HCT116 (cell line): ENCODE measurements at regions not wholly inside any gene's neighbourhood (a gene's known extent, or its start where the extent isn't known, plus 50 kb on each side); places are given as distances from the start of the nearest gene placed in this dataset.

ENCODE experiments used
- ATAC-seq: fragments of 200-7000 bp; cut with Tn5 transposase; 2 replicates; pipeline ENCODE4 v1.9.1; 2020; ENCODE audit warnings: mild to moderate bottlenecking, moderate library complexity
- BruUV-seq: library from RNA; stranded (reverse); fragments of 400-500 nt; replicated peaks from 2 replicates; lab custom pipeline; 2021; lab: Mats Ljungman, UMichigan
- CTCF ChIA-PET: fragments of 300-600 bp; sonication (Branson Sonifier 250); formaldehyde crosslinking; loops from one replicate; lab custom pipeline; 2021; ENCODE audit warnings: antibody characterized with exemption; lab: Charles Lee
- POLR2A ChIA-PET: fragments of 300-600, 350-600 bp; sonication (Branson Sonifier 250); formaldehyde crosslinking; loops from one replicate; lab custom pipeline; 2021; ENCODE audit warnings: antibody characterized with exemption; lab: Charles Lee
- RAD21 ChIA-PET, 2 experiments: fragments of 300-600 bp; sonication (Branson Sonifier 250); formaldehyde crosslinking; loops; one replicate each; lab custom pipeline; 2023; ENCODE audit warnings: low total read pairs in 2 of 2; ENCODE audit not compliant: uncharacterized antibody in 2 of 2, unreplicated experiment in 2 of 2, low non-redundant PET in 1 of 2; lab: Charles Lee
- DNase-seq: peaks from one replicate; pipeline ENCODE4 v3.0.0-alpha.2; 2010; ENCODE audit warnings: low read depth, low spot score
- H2AFZ ChIP-seq: fragments of 200-600 bp; shearing (Covaris generic), sonication (generic); 2 replicates; pipeline ENCODE4 v1.6.1; 2017; ENCODE audit warnings: low read depth, mixed run types, mixed read lengths, antibody characterized with exemption, low read length; ENCODE audit not compliant: poor library complexity, severe bottlenecking
- H3K27ac ChIP-seq: 2 replicates; pipeline ENCODE4 v1.5.1; 2012; ENCODE audit warnings: low read depth, low read length
- H3K27me3 ChIP-seq: fragments of 200-600 bp; sonication (generic); 2 replicates; pipeline ENCODE4 v1.6.1; 2016; ENCODE audit warnings: mixed run types, low read length, mixed read lengths; ENCODE audit not compliant: insufficient read depth
- H3K36me3 ChIP-seq, 2 experiments: fragments of 200-500 bp in 1 of 2; fragments of 200-600 bp in 1 of 2; sonication (Bioruptor generic) in 1 of 2; sonication (generic) in 1 of 2; 2 replicates each; pipeline versions ENCODE4 v1.5.1 to v1.6.1; 2014 to 2016; ENCODE audit warnings: low read length in 2 of 2, inconsistent platforms in 1 of 2, mixed read lengths in 1 of 2, mixed run types in 1 of 2; ENCODE audit not compliant: insufficient read depth in 2 of 2, control insufficient read depth in 1 of 2
- H3K4me1 ChIP-seq, 2 experiments: fragments of 200-600 bp in 1 of 2; sonication (generic) in 1 of 2; 2 replicates each; pipeline versions ENCODE4 v1.5.1 to v1.6.1; 2012 to 2017; ENCODE audit warnings: low read length in 2 of 2, inconsistent platforms in 1 of 2, mild to moderate bottlenecking in 1 of 2, mixed read lengths in 1 of 2, mixed run types in 1 of 2, moderate library complexity in 1 of 2; ENCODE audit not compliant: insufficient read depth in 2 of 2, control insufficient read depth in 1 of 2
- H3K4me2 ChIP-seq: fragments of 200-600 bp; sonication (generic); 2 replicates; pipeline ENCODE4 v1.6.1; 2017; ENCODE audit warnings: mixed run types, low read length, mixed read lengths
- H3K4me3 ChIP-seq, 2 experiments: fragments of 200-600 bp in 1 of 2; sonication (generic) in 1 of 2; replicated peaks in 1 of 2; 2 replicates each; pipeline ENCODE4 v1.5.1; 2011 to 2016; ENCODE audit warnings: low read length in 2 of 2, control low read depth in 1 of 2, low read depth in 1 of 2, mild to moderate bottlenecking in 1 of 2, mixed read lengths in 1 of 2, mixed run types in 1 of 2
- H3K79me2 ChIP-seq: fragments of 200-600 bp; sonication (generic); 2 replicates; pipeline ENCODE4 v1.6.1; 2017; ENCODE audit warnings: mild to moderate bottlenecking, mixed run types, low read length, moderate library complexity, mixed read lengths; ENCODE audit not compliant: insufficient read depth
- H3K9ac ChIP-seq: fragments of 200-600 bp; sonication (generic); 2 replicates; pipeline ENCODE4 v1.6.1; 2016; ENCODE audit warnings: low read length, mixed read lengths
- H3K9me2 ChIP-seq: fragments of 200-600 bp; sonication (generic), shearing (Covaris generic); 2 replicates; pipeline ENCODE4 v1.6.1; 2017; ENCODE audit warnings: mixed run types, mild to moderate bottlenecking, moderate library complexity; ENCODE audit not compliant: insufficient read depth
- H3K9me3 ChIP-seq, 2 experiments: fragments of 200-500 bp in 1 of 2; fragments of 200-600 bp in 1 of 2; sonication (Bioruptor generic) in 1 of 2; sonication (generic) in 1 of 2; 2 replicates each; pipeline ENCODE4 v1.6.1; 2014 to 2017; ENCODE audit warnings: low read length in 2 of 2, mixed read lengths in 2 of 2, inconsistent platforms in 1 of 2, low read depth in 1 of 2, mild to moderate bottlenecking in 1 of 2, mixed run types in 1 of 2, moderate library complexity in 1 of 2; ENCODE audit not compliant: control insufficient read depth in 1 of 2, insufficient read depth in 1 of 2
- H4K20me1 ChIP-seq: fragments of 200-600 bp; sonication (generic), shearing (Covaris generic); 2 replicates; pipeline ENCODE4 v1.6.1; 2017; ENCODE audit warnings: mixed run types, mild to moderate bottlenecking, moderate library complexity; ENCODE audit not compliant: insufficient read depth
- CEBPB ChIP-seq: IDR thresholded peaks from 2 replicates; pipeline ENCODE4 v1.6.1; 2012; ENCODE audit warnings: low read depth
- EZH2 ChIP-seq: fragments of 200-600 bp; sonication (generic); IDR thresholded peaks from 2 replicates; pipeline ENCODE4 v1.6.1; 2017; ENCODE audit warnings: antibody characterized with exemption, mixed run types
- EZH2phosphoT487 ChIP-seq: fragments of 200-600 bp; IDR thresholded peaks from 2 replicates; pipeline ENCODE4 v1.6.1; 2018; ENCODE audit warnings: antibody characterized with exemption, borderline replicate concordance
- FOSL1 ChIP-seq: IDR thresholded peaks from 2 replicates; pipeline ENCODE4 v1.6.1; 2012; ENCODE audit warnings: low read depth
- POLR2AphosphoS5 ChIP-seq: IDR thresholded peaks from 2 replicates; pipeline ENCODE4 v1.6.1; 2011; ENCODE audit warnings: mild to moderate bottlenecking, low read depth, low read length, moderate library complexity
- SIN3A ChIP-seq: IDR thresholded peaks from 2 replicates; pipeline ENCODE4 v1.6.1; 2012; ENCODE audit warnings: low read depth
- SP1 ChIP-seq: IDR thresholded peaks from 2 replicates; pipeline ENCODE4 v1.6.1; 2012; ENCODE audit warnings: low read depth
- SRF ChIP-seq: IDR thresholded peaks from 2 replicates; pipeline ENCODE4 v1.6.1; 2012; ENCODE audit warnings: low read depth
- YY1 ChIP-seq: IDR thresholded peaks from 2 replicates; pipeline ENCODE4 v1.6.1; 2011; ENCODE audit warnings: low read length, low read depth, moderate library complexity, mild to moderate bottlenecking; ENCODE audit not compliant: insufficient replicate concordance; ENCODE audit errors: extremely low read depth
- ZNF274 ChIP-seq: fragments of 200-500 bp; sonication (Bioruptor generic); IDR thresholded peaks from 2 replicates; pipeline ENCODE4 v1.6.1; 2014; ENCODE audit warnings: mild to moderate bottlenecking, low read depth, low read length, inconsistent platforms
- intact Hi-C: fragments of 100-400 bp; cut with micrococcal nuclease; formaldehyde crosslinking; loops from 2 replicates; pipeline ENCODE4 v1.10.0; 2022
- TF ChIP-seq, protein P1 (sequence below): IDR thresholded peaks from 2 replicates; pipeline ENCODE4 v1.6.1; 2011; ENCODE audit warnings: mild to moderate bottlenecking, low read length, moderate library complexity; ENCODE audit not compliant: insufficient replicate concordance; ENCODE audit errors: extremely low read depth

DNA sequence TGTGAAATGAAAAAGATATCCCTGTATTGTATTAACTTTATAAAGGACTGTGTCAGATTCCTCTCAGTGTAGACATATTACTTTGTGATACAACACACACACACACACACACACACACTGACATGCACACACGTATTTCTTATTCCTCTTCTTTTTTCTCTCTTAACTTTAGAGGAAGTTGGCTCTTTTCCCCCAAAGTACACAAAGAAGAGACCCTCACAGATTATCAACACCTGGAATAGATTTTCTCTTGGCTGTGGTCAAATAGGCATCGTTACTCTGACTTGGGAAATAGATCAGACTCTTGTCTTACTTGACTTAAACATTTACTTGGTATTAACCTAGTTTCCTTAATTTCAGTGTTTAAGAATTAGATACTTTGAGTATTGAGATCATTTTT, 792.8 kb downstream of the ADGRL2 start:
- H4K20me1 ChIP-seq, result no peaks in the 10 kb centered on the region
- CTCF ChIA-PET, result no interaction called here
- no peaks in the 10 kb centered on the region for H3K36me3 ChIP-seq
- TF ChIP-seq POLR2AphosphoS5 (no peak), ZNF274 (no peak), EZH2 (no peak), FOSL1 (no peak), YY1 (no peak), SIN3A (no peak), SP1 (no peak), CEBPB (no peak), EZH2phosphoT487 (no peak), SRF (no peak)
- TF ChIP-seq, protein P1, sequence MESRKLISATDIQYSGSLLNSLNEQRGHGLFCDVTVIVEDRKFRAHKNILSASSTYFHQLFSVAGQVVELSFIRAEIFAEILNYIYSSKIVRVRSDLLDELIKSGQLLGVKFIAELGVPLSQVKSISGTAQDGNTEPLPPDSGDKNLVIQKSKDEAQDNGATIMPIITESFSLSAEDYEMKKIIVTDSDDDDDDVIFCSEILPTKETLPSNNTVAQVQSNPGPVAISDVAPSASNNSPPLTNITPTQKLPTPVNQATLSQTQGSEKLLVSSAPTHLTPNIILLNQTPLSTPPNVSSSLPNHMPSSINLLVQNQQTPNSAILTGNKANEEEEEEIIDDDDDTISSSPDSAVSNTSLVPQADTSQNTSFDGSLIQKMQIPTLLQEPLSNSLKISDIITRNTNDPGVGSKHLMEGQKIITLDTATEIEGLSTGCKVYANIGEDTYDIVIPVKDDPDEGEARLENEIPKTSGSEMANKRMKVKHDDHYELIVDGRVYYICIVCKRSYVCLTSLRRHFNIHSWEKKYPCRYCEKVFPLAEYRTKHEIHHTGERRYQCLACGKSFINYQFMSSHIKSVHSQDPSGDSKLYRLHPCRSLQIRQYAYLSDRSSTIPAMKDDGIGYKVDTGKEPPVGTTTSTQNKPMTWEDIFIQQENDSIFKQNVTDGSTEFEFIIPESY, result no peak
- TF ChIP-seq, all 23 proteins: peak for 0
- DNase-seq (no peak), ATAC-seq (no peak)
- no peak overlapping the region for H2AFZ ChIP-seq
- intact Hi-C loops, result no loop called here
- H3K4me3 ChIP-seq, result no peak overlapping the region
- H3K9me2 ChIP-seq, result no peaks in the 10 kb centered on the region
- H3K9ac ChIP-seq, result no peak overlapping the region
- no peaks in the 10 kb centered on the region for H3K4me1 ChIP-seq
- H3K27ac ChIP-seq, result no peak overlapping the region
- ChIA-PET RAD21 (no interaction called here), POLR2A (no interaction called here)
- no peaks in the 10 kb centered on the region for H3K27me3 ChIP-seq
- H3K9me3 ChIP-seq, result peaks cover 3 to 7% of the 10 kb centered on the region in 2 experiments; a peak in 2 of 4 replicates
- no TSS peak for BruUV-seq
- no peak overlapping the region for H3K4me2 ChIP-seq
- no peaks in the 10 kb centered on the region for H3K79me2 ChIP-seq
